ENCODE measurements at regions not wholly inside any gene's neighbourhood (a gene's known extent, or its start where the extent isn't known, plus 50 kb on each side); places are given as distances from the start of the nearest gene placed in this dataset.

DNA sequence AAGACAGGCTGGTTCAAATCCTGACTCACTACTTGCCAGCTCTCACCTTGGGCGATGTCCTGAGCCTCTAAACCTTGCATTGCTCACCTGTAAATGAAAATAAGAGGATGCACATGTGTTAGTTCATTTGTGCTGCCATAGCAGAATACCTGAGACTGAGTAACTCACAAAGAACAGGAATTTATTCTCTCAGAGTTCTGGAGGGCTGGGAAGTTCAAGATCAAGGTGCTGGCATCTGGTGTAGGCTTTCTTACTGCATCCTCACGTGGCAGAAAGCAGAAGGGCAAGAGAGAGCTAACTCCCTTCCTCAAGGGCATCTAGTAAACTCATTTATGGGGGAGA lies 222.7 kb downstream of the MTHFS start:
- no peaks in the 10 kb centered on the region for H3K9me2 ChIP-seq (ENCODE audit: insufficient read depth, low read length)
- H3K27ac ChIP-seq (ENCODE audit: low read depth, low read length, poor library complexity, severe bottlenecking) = no peak overlapping the region
- no peaks in the 10 kb centered on the region for H3K79me2 ChIP-seq (ENCODE audit: insufficient read depth, low read depth, low read length)
- no peak overlapping the region for H3K4me3 ChIP-seq (ENCODE audit: low read depth, low read length, poor library complexity, severe bottlenecking)
- H3K36me3 ChIP-seq (ENCODE audit: insufficient read depth, low read length) = no peaks in the 10 kb centered on the region
- no peak overlapping the region for H2AFZ ChIP-seq (ENCODE audit: low read length)
- CTCF ChIA-PET (ENCODE audit: unreplicated experiment) = no interaction called here
- POLR2A ChIA-PET = interaction anchor here (1.0 kb wide), 1 partner anchor 11 kb away, joined by 3 read pairs; no protein-coding TSS in a partner anchor
- H3K4me2 ChIP-seq (ENCODE audit: low read length) = no peak overlapping the region
- no peaks in the 10 kb centered on the region for H4K20me1 ChIP-seq (ENCODE audit: insufficient read depth, low read length)
- H3K4me1 ChIP-seq (ENCODE audit: insufficient read depth, low read length, poor library complexity, severe bottlenecking) = no peaks in the 10 kb centered on the region
- no peak for DNase-seq (ENCODE audit: low spot score)
- intact Hi-C loops (cut with micrococcal nuclease; ENCODE audit: unreplicated experiment) = no loop called here
- no peaks in the 10 kb centered on the region for H3K9me3 ChIP-seq (ENCODE audit: low read length)
- TF ChIP-seq, protein P1, sequence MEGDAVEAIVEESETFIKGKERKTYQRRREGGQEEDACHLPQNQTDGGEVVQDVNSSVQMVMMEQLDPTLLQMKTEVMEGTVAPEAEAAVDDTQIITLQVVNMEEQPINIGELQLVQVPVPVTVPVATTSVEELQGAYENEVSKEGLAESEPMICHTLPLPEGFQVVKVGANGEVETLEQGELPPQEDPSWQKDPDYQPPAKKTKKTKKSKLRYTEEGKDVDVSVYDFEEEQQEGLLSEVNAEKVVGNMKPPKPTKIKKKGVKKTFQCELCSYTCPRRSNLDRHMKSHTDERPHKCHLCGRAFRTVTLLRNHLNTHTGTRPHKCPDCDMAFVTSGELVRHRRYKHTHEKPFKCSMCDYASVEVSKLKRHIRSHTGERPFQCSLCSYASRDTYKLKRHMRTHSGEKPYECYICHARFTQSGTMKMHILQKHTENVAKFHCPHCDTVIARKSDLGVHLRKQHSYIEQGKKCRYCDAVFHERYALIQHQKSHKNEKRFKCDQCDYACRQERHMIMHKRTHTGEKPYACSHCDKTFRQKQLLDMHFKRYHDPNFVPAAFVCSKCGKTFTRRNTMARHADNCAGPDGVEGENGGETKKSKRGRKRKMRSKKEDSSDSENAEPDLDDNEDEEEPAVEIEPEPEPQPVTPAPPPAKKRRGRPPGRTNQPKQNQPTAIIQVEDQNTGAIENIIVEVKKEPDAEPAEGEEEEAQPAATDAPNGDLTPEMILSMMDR (conservative IDR thresholded peaks at IDR 0.05; ENCODE audit: low read length) = no peak
- no peak for TF ChIP-seq EZH2phosphoT487 (IDR thresholded peaks at IDR 0.05; ENCODE audit: borderline replicate concordance, low read depth, low read length)
- BruUV-seq (replicated peaks) = no TSS peak

DNA sequence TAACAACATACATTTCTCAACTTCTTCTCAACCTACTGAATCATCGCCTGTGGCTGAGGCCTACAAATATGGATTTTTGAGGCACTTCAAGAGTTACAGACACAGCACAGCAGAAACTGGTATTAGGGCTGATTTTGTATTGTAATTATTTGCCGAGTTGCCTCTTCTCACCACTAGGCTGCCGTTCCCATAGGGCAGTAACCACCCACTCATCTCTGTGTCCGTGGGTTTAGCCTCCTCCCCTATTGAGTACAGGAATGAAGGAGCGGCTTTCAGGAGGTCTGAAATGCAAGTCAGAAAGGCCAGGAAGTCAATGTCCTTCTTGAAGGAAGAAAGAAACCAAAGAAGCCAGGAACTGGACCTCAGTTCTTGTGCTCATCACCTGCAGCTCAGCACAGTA lies 220.8 kb downstream of the MTHFS start:
- Histone ChIP-seq H3K9me2 (ENCODE audit: insufficient read depth, low read length) (no peaks in the 10 kb centered on the region), H3K4me2 (ENCODE audit: low read length) (no peak overlapping the region), H3K27ac (ENCODE audit: low read depth, low read length, poor library complexity, severe bottlenecking) (no peak overlapping the region), H3K9me3 (ENCODE audit: low read length) (no peaks in the 10 kb centered on the region), H3K4me3 (ENCODE audit: low read depth, low read length, poor library complexity, severe bottlenecking) (no peak overlapping the region), H3K4me1 (ENCODE audit: insufficient read depth, low read length, poor library complexity, severe bottlenecking) (no peaks in the 10 kb centered on the region), H3K79me2 (ENCODE audit: insufficient read depth, low read depth, low read length) (no peaks in the 10 kb centered on the region), H4K20me1 (ENCODE audit: insufficient read depth, low read length) (no peaks in the 10 kb centered on the region), H3K36me3 (ENCODE audit: insufficient read depth, low read length) (no peaks in the 10 kb centered on the region), H2AFZ (ENCODE audit: low read length) (no peak overlapping the region)
- CTCF ChIA-PET (ENCODE audit: unreplicated experiment) = no interaction called here
- intact Hi-C loops (cut with micrococcal nuclease; ENCODE audit: unreplicated experiment) = no loop called here
- no peak for TF ChIP-seq EZH2phosphoT487 (IDR thresholded peaks at IDR 0.05; ENCODE audit: borderline replicate concordance, low read depth, low read length)
- TF ChIP-seq, protein P1 (conservative IDR thresholded peaks at IDR 0.05; ENCODE audit: low read length) = no peak
- no peak for DNase-seq (ENCODE audit: low spot score)
- POLR2A ChIA-PET = no interaction called here
- BruUV-seq (replicated peaks) = no TSS peak

DNA sequence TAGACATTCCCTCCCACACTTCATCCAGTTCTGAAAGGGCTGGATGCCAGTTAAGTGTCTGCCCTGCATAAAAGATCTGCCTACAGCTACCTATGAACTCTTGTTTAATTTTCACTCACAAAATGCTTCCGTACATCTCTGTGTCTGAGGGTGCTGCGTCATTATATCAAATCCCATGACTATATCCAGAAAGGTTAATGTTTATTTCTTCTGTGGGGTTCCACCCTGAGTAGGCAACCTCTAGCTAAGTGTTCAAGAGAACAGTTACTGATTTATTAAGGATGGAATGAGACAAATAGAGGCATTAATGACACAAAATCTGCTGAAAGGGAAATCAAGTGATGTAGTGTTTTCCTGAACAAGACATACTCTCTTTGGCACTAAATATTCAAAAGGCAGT lies 220.2 kb downstream of the MTHFS start:
- H3K36me3 ChIP-seq (ENCODE audit: insufficient read depth, low read length) = no peaks in the 10 kb centered on the region
- no peaks in the 10 kb centered on the region for H4K20me1 ChIP-seq (ENCODE audit: insufficient read depth, low read length)
- no peak for TF ChIP-seq EZH2phosphoT487 (IDR thresholded peaks at IDR 0.05; ENCODE audit: borderline replicate concordance, low read depth, low read length)
- TF ChIP-seq, protein P1 (conservative IDR thresholded peaks at IDR 0.05; ENCODE audit: low read length) = no peak
- no TSS peak for BruUV-seq (replicated peaks)
- no peaks in the 10 kb centered on the region for H3K4me1 ChIP-seq (ENCODE audit: insufficient read depth, low read length, poor library complexity, severe bottlenecking)
- intact Hi-C loops (cut with micrococcal nuclease; ENCODE audit: unreplicated experiment) = no loop called here
- CTCF ChIA-PET (ENCODE audit: unreplicated experiment) = no interaction called here
- no peak overlapping the region for H3K4me2 ChIP-seq (ENCODE audit: low read length)
- H3K9me3 ChIP-seq (ENCODE audit: low read length) = no peaks in the 10 kb centered on the region
- H2AFZ ChIP-seq (ENCODE audit: low read length) = no peak overlapping the region
- H3K9me2 ChIP-seq (ENCODE audit: insufficient read depth, low read length) = no peaks in the 10 kb centered on the region
- H3K27ac ChIP-seq (ENCODE audit: low read depth, low read length, poor library complexity, severe bottlenecking) = no peak overlapping the region
- no peaks in the 10 kb centered on the region for H3K79me2 ChIP-seq (ENCODE audit: insufficient read depth, low read depth, low read length)
- no peak overlapping the region for H3K4me3 ChIP-seq (ENCODE audit: low read depth, low read length, poor library complexity, severe bottlenecking)
- DNase-seq (ENCODE audit: low spot score) = no peak
- POLR2A ChIA-PET = interaction anchor here (1.2 kb wide), 1 partner anchor 35 kb away, joined by 3 read pairs; no protein-coding TSS in a partner anchor
